DMS153 treated with DMSO at 0.1 percent for 48 hours (cell line): ENCODE measurements at regions not wholly inside any gene's neighbourhood (a gene's known extent, or its start where the extent isn't known, plus 50 kb on each side); places are given as distances from the start of the nearest gene placed in this dataset.

Source experiments
- DNase-seq: peaks from one replicate; lab custom pipeline; 2025; ENCODE audit not compliant: unreplicated experiment; lab: John Stamatoyannopoulos, UW

DNA sequence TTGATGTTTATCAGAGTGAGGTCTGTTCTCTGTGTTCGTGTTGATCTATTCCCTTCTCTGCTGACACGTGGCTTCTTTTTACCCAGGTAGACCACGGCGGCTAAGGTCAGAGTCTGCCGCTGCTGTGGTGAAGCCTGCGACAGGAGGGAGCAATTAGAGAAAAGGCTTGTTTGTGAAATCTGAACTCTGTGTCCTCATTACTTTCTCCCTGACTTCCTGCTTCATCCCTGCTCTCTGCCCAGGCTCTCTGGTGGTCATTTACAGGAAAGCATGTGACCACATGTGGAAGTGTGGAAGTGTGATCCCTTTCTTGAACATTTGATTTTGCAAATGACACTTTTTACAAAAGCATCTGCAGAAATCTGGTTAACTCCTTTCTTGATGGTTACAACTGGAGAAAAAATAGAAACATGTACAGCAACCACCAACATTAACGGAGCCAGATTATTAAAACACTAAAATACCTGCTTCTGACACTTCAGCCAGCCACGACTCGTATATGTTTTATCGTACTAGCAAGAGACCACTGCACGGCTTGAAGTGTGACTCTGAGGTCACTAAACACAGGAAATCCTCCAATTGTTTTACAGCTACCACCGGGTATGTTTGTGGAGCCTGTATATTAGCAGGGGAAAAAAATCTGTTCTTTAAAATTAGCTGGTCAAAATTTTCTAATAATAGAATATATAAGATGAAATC is 388.6 kb upstream of the TMPO start:
- DNase-seq: peak; percentile 61

DNA sequence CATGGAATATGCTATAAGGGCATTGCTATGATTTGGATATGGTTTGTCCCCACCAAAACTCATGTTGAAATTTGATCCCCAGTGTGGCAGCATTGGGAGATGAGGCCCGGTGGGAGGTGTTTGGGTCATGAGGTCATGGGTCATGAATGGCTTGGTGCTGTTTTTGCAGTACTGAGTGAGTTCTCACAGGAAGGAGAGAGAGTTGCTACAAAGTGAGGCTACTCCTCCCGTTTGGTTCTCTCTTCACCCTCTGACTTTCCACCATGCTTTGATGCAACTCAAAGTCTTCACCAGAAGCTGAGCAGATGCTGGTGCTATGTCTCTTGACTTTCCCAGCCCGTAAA is 388.1 kb upstream of the TMPO start:
- DNase-seq: no peak

- DNase-seq: no peak
These were observed 387.5 kb upstream of the TMPO start for GRCh38 chr12:98127854-98128253.

DNA sequence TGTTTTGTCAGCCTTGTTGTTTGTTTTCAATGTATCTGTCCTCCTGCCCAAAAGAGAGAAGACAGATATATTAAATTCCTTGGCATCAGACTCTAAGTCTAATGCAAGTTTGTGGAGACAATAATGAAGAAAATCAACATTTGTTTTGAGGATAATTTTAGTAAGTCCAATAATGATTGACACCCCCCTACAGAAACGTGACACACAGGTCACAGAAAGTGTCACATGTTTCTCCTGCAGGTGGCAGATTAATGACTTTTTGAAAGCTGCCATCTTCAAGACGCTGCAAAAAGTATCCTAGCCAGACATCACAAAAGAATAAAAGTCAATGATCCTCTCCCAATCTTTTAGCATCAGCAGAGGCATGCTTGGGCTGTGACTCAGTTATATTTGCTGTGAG is 378.8 kb upstream of the TMPO start:
- no peak for DNase-seq

DNA sequence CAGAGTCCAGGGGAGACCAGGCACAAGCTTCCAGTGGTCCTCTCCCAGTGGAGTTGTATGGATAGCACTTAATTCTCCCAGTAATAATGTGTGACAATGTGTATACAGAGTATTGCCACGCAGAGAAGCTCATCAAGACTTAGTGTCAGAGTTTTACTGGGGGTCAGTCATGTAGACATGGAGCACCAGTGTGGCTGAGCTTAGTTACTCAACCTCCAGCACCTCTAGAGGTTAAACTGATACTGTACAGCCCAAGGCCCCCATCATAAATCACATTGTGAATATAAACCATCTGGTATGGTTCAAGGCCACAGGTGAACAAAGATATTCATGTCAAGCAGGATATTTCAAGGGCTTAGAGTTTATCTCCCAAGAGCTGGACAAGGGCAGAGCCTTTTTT is 378.1 kb upstream of the TMPO start:
- no peak for DNase-seq

GRCh38 chr12:98144953-98145352 is 370.4 kb upstream of the TMPO start:
- DNase-seq: no peak

- DNase-seq: no peak
These were observed 369.3 kb upstream of the TMPO start for GRCh38 chr12:98146043-98146442.

GRCh38 chr12:98146487-98146886 is 368.9 kb upstream of the TMPO start:
- DNase-seq: no peak

DNA sequence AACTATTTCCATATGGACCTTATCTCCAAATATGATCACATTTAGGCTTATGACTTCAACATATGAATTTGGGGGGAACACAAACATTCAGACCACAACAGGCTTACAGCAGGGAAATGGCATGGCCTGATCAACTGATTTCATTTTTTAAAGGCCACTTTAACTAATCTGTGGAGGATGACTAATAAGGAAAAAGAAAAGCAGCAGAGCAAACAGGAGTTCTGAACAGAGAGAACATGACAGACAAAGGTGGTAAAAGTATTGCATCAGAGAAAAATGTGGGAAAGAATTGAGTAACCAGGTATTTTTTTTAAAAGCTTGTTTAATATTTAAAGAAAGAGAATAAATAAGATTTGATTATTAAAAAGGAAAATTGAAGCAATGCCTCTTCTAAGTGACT is 366.1 kb upstream of the TMPO start:
- no peak for DNase-seq

- no peak for DNase-seq
These were observed 365.6 kb upstream of the TMPO start for GRCh38 chr12:98149691-98150210.

GRCh38 chr12:98151105-98151590 is 364.2 kb upstream of the TMPO start:
- DNase-seq: no peak

- no peak for DNase-seq
These were observed 363.4 kb upstream of the TMPO start for GRCh38 chr12:98151984-98152383.

DNA sequence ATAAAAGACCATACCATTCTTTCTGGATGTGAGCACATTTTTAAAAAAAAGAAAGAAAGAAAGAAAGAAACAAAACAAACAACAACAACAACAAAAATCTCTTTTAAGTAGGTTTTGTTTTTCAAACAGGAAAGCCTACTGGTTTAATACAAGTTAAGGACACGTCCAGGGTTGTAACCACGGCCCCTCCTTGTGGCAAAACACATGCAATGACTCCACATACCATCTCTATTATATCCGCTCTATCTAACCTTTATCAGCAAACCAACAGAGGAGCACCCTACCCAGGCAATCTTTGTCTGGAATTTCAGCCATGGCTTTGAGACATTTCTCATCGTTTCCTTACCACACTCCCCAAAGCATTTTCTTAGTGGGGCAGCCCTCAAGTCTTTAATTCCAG is 360.5 kb upstream of the TMPO start:
- peak; percentile 85 for DNase-seq

GRCh38 chr12:98156697-98157096 is 358.7 kb upstream of the TMPO start:
- DNase-seq: peak; percentile 14

- DNase-seq: no peak
These were observed 352.3 kb upstream of the TMPO start for GRCh38 chr12:98162906-98163678.

GRCh38 chr12:98172304-98172703 is 343.1 kb upstream of the TMPO start:
- DNase-seq: no peak

GRCh38 chr12:98172801-98173200 is 342.6 kb upstream of the TMPO start:
- no peak for DNase-seq

- DNase-seq: no peak
These were observed 341.5 kb upstream of the TMPO start for GRCh38 chr12:98173773-98174427.

- no peak for DNase-seq
These were observed 341.0 kb upstream of the TMPO start for GRCh38 chr12:98174428-98174809.

- DNase-seq: no peak
These were observed 337.3 kb upstream of the TMPO start for GRCh38 chr12:98178126-98178525.

DNA sequence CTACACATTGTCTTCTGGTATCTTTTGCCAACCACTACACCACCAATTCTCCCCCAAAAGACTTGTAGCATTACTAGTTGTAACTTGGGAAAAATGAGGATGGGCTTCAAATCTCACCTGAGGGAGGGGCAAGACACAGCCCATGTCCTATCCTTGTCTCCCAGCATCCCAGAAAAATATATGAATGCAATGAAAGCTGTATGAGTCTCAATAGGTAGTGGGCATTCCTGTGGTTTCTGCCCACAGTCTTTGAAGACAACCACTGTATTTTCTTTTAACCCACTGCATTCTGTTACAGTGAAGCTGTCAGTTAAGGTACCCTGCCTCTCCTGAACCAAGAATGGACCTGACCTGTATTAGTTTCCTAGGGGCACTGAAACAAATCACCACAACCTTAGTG is 336.2 kb upstream of the TMPO start:
- no peak for DNase-seq

DNA sequence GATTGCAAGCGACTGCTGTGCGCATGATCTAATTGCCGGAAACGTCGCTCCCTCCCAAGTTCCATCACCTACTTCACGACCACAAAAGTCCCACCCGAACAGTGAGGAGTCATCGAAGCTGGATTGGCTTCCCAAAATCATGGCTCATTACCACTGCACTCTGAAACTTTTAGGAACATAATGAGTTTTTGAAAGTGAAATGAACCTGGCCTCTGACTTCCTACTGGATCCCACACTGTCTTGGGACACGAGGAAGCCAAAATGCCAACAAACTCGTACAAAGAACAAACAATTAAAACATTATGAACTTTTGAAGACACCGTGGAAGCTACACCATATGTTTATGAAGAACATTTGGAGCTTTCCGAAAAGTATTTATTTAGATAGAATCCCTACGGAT is 334.8 kb upstream of the TMPO start:
- no peak for DNase-seq
